ENCODE measurements at regions not wholly inside any gene's neighbourhood (a gene's known extent, or its start where the extent isn't known, plus 50 kb on each side); places are given as distances from the start of the nearest gene placed in this dataset.

- TF ChIP-seq CTCF (IDR thresholded peaks at IDR 0.05): no peak
- TF ChIP-seq POLR2A (IDR thresholded peaks at IDR 0.05): no peak
- TF ChIP-seq POLR2AphosphoS5 (IDR thresholded peaks at IDR 0.05): no peak
- no peak for TF ChIP-seq EP300 (IDR thresholded peaks at IDR 0.05; ENCODE audit: low read depth)
Measured at GRCh38 chr2:204470621-204471196, 74.6 kb upstream of the PARD3B start.
